CD4-positive, alpha-beta T cell (primary cell): ENCODE measurements at regions not wholly inside any gene's neighbourhood (a gene's known extent, or its start where the extent isn't known, plus 50 kb on each side); places are given as distances from the start of the nearest gene placed in this dataset.

Experiments used
- ATAC-seq: fragments of 200-7000 bp; cut with Tn5 transposase; one replicate; pipeline ENCODE4 v1.10.0; 2022; ENCODE audit warnings: mild to moderate bottlenecking; ENCODE audit not compliant: poor library complexity
- CTCF ChIA-PET: fragments of 350-600 bp; sonication (Branson Sonifier 250); formaldehyde crosslinking; loops from one replicate; lab custom pipeline; 2021; ENCODE audit warnings: antibody characterized with exemption, inconsistent platforms; lab: Charles Lee
- POLR2A ChIA-PET: fragments of 350-600 bp; sonication (Branson Sonifier 250); formaldehyde crosslinking; loops from one replicate; lab custom pipeline; 2021; ENCODE audit warnings: antibody characterized with exemption, inconsistent platforms; lab: Charles Lee
- DNase-seq, 14 experiments: peaks; one replicate each; pipeline ENCODE4 v3.0.0-alpha.2; 2013 to 2020; ENCODE audit warnings: mixed read lengths in 2 of 14
- H3K27ac ChIP-seq, 2 donors: one replicate each; pipeline versions ENCODE4 v1.5.1 to v1.7.0; 2013; ENCODE audit warnings: low read length in 2 of 2, low read depth in 1 of 2, mild to moderate bottlenecking in 1 of 2
- H3K27me3 ChIP-seq, 2 experiments: 1 replicate in 1 of 2; 2 replicates in 1 of 2; pipeline versions ENCODE4 v1.6.1 to v1.7.0; 2013; ENCODE audit warnings: low read length in 2 of 2, control low read depth in 1 of 2, mild to moderate bottlenecking in 1 of 2, moderate library complexity in 1 of 2; ENCODE audit not compliant: insufficient read depth in 2 of 2, control insufficient read depth in 1 of 2
- H3K36me3 ChIP-seq: one replicate; pipeline ENCODE4 v1.6.1; 2013; ENCODE audit warnings: low read length, control low read depth; ENCODE audit not compliant: insufficient read depth
- H3K4me1 ChIP-seq: one replicate; pipeline ENCODE4 v1.6.1; 2013; ENCODE audit warnings: low read length, control low read depth; ENCODE audit not compliant: insufficient read depth
- H3K4me3 ChIP-seq: one replicate; pipeline ENCODE4 v1.5.1; 2013; ENCODE audit warnings: mild to moderate bottlenecking, low read length, moderate library complexity
- H3K9me3 ChIP-seq, 2 experiments: 1 replicate in 1 of 2; 2 replicates in 1 of 2; pipeline versions ENCODE4 v1.6.1 to v1.7.0; 2013; ENCODE audit warnings: low read length in 2 of 2, mild to moderate bottlenecking in 2 of 2, control low read depth in 1 of 2, moderate library complexity in 1 of 2; ENCODE audit not compliant: control insufficient read depth in 1 of 2, insufficient read depth in 1 of 2
- H3K27ac Mint-ChIP-seq: one replicate; pipeline ENCODE4 v1.8.0; 2020; ENCODE audit warnings: mixed read lengths
- H3K27me3 Mint-ChIP-seq: one replicate; pipeline ENCODE4 v1.8.0; 2021; ENCODE audit warnings: mixed read lengths
- H3K36me3 Mint-ChIP-seq: one replicate; pipeline ENCODE4 v1.8.0; 2021; ENCODE audit warnings: low read depth, mixed read lengths
- H3K4me1 Mint-ChIP-seq: one replicate; pipeline ENCODE4 v1.8.0; 2021; ENCODE audit warnings: low read depth, mixed read lengths
- H3K4me3 Mint-ChIP-seq: one replicate; pipeline ENCODE4 v1.8.0; 2020; ENCODE audit warnings: mild to moderate bottlenecking, mixed read lengths
- H3K9me3 Mint-ChIP-seq: one replicate; pipeline ENCODE4 v1.8.0; 2020; ENCODE audit warnings: mixed read lengths
- intact Hi-C, 2 experiments: fragments of 100-400 bp; cut with DNase I in 1 of 2; cut with micrococcal nuclease in 1 of 2; formaldehyde crosslinking; loops; one replicate each; pipeline versions ENCODE4 v1.15.1 to v1.9.0; 2023 to 2025; cut with DNase I, micrococcal nuclease
- TF ChIP-seq, protein P1 (sequence below): fragments of 200-600 bp; IDR thresholded peaks from one replicate; pipeline ENCODE4 v1.8.0; 2022; ENCODE audit warnings: antibody characterized with exemption, mild to moderate bottlenecking

- H3K27me3 ChIP-seq: no peaks in the 10 kb centered on the region
- DNase-seq (peak in 11 of 14 experiments; percentile 2 to 64 (median 15)), ATAC-seq (peak; percentile 29)
- peaks cover 0 to 4% of the 10 kb centered on the region in 2 experiments for H3K9me3 ChIP-seq
- intact Hi-C loops: no loop called here
- H3K4me3 Mint-ChIP-seq: no peak overlapping the region
- ChIA-PET CTCF (interaction anchor here (0.6 to 1.3 kb wide), 6 partner anchors 9 to 205 kb away, joined by 3 to 7 read pairs (median 3); no protein-coding TSS in a partner anchor), POLR2A (no interaction called here)
- H3K4me1 Mint-ChIP-seq: no peaks in the 10 kb centered on the region
- H3K4me1 ChIP-seq: no peaks in the 10 kb centered on the region
- no peaks in the 10 kb centered on the region for H3K36me3 Mint-ChIP-seq
- TF ChIP-seq, protein P1, sequence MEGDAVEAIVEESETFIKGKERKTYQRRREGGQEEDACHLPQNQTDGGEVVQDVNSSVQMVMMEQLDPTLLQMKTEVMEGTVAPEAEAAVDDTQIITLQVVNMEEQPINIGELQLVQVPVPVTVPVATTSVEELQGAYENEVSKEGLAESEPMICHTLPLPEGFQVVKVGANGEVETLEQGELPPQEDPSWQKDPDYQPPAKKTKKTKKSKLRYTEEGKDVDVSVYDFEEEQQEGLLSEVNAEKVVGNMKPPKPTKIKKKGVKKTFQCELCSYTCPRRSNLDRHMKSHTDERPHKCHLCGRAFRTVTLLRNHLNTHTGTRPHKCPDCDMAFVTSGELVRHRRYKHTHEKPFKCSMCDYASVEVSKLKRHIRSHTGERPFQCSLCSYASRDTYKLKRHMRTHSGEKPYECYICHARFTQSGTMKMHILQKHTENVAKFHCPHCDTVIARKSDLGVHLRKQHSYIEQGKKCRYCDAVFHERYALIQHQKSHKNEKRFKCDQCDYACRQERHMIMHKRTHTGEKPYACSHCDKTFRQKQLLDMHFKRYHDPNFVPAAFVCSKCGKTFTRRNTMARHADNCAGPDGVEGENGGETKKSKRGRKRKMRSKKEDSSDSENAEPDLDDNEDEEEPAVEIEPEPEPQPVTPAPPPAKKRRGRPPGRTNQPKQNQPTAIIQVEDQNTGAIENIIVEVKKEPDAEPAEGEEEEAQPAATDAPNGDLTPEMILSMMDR: peak; percentile 79
- no peak overlapping the region for H3K27ac Mint-ChIP-seq
- H3K9me3 Mint-ChIP-seq: no peaks in the 10 kb centered on the region
- no peak overlapping the region for H3K4me3 ChIP-seq
- H3K36me3 ChIP-seq: no peaks in the 10 kb centered on the region
- peaks cover 4% of the 10 kb centered on the region for H3K27me3 Mint-ChIP-seq
- H3K27ac ChIP-seq: no peak overlapping the region
Observed at GRCh38 chr4:180664766-180665368, 1578.3 kb upstream of the TENM3 start.

DNA sequence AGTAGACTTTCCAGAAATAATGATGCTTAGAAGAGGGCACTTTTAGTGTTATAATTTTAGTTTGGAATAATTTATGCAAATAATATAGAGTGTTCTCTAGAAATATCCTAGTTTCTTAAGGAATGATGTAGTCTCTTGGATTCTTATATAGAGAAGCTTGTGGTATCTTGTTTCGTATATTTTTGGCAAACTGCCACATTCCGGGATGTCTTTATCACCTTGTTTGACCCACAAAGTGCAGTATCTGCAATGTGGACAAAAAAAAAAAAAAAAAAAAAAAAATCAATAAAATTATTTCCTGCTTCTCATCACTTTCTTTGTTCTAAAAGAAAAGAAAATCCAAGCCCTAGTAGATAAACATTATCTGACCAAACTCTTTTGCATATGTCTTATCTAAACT, 1577.7 kb upstream of the TENM3 start:
- Mint-ChIP-seq H3K9me3 (no peaks in the 10 kb centered on the region), H3K4me3 (no peak overlapping the region), H3K36me3 (no peaks in the 10 kb centered on the region), H3K27me3 (peaks cover 4% of the 10 kb centered on the region), H3K27ac (no peak overlapping the region), H3K4me1 (no peaks in the 10 kb centered on the region)
- CTCF ChIA-PET: interaction anchor here (0.7 to 1.3 kb wide), 2 partner anchors 10 to 22 kb away, joined by 3 to 7 read pairs; no protein-coding TSS in a partner anchor
- intact Hi-C loops: no loop called here
- DNase-seq: no peak
- H3K27me3 ChIP-seq: no peaks in the 10 kb centered on the region
- POLR2A ChIA-PET: no interaction called here
- TF ChIP-seq, protein P1: no peak
- no peaks in the 10 kb centered on the region for H3K36me3 ChIP-seq
- no peak overlapping the region for H3K4me3 ChIP-seq
- ATAC-seq: no peak
- H3K9me3 ChIP-seq: peaks cover 0 to 4% of the 10 kb centered on the region in 2 experiments
- H3K27ac ChIP-seq: no peak overlapping the region
- no peaks in the 10 kb centered on the region for H3K4me1 ChIP-seq

GRCh38 chr4:180665994-180666824, 1577.0 kb upstream of the TENM3 start:
- POLR2A ChIA-PET: no interaction called here
- no peaks in the 10 kb centered on the region for H3K36me3 Mint-ChIP-seq
- ATAC-seq (no peak), DNase-seq (peak in 3 of 14 experiments; percentile 2 to 18 (median 17))
- TF ChIP-seq, protein P1: peak; percentile 25
- H3K4me3 Mint-ChIP-seq: no peak overlapping the region
- no peaks in the 10 kb centered on the region for H3K4me1 ChIP-seq
- CTCF ChIA-PET: interaction anchor here (1.3 kb wide), 1 partner anchor 11 kb away, joined by 7 read pairs; no protein-coding TSS in a partner anchor
- peaks cover 0 to 4% of the 10 kb centered on the region in 2 experiments for H3K9me3 ChIP-seq
- H3K27ac Mint-ChIP-seq: no peak overlapping the region
- H3K9me3 Mint-ChIP-seq: no peaks in the 10 kb centered on the region
- H3K27ac ChIP-seq: no peak overlapping the region
- H3K27me3 Mint-ChIP-seq: peaks cover 4% of the 10 kb centered on the region
- no peaks in the 10 kb centered on the region for H3K4me1 Mint-ChIP-seq
- H3K27me3 ChIP-seq: no peaks in the 10 kb centered on the region
- H3K4me3 ChIP-seq: no peak overlapping the region
- no peaks in the 10 kb centered on the region for H3K36me3 ChIP-seq
- intact Hi-C loops: no loop called here
